K562 (cell line): ENCODE measurements at regions not wholly inside any gene's neighbourhood (a gene's known extent, or its start where the extent isn't known, plus 50 kb on each side); places are given as distances from the start of the nearest gene placed in this dataset.

Experiments used
- ATAC-seq: fragments of 200-7000 bp; cut with Tn5 transposase; 3 replicates; pipeline ENCODE4 v1.9.1; 2020; ENCODE audit warnings: moderate library complexity
- BruUV-seq: library from RNA; stranded (reverse); fragments of 400-500 nt; replicated peaks from 2 replicates; lab custom pipeline; 2021; lab: Mats Ljungman, UMichigan
- CTCF ChIA-PET: fragments of 300-600 bp; formaldehyde crosslinking; extraction: SDS; loops from one replicate; lab custom pipeline; 2021; ENCODE audit warnings: low intra/inter-chr PET ratio; lab: Yijun Ruan, JAX
- POLR2A ChIA-PET: fragments of 300-600, 350-650 bp; sonication (Branson Sonifier 250); formaldehyde crosslinking; extraction: SDS; loops from one replicate; lab custom pipeline; 2021; ENCODE audit warnings: antibody characterized with exemption, inconsistent platforms; lab: Yijun Ruan, JAX
- DNase-seq, 4 experiments: peaks; one replicate each; pipeline versions ENCODE4 v3.0.0 to v3.0.0-alpha.2; 2011 to 2018; ENCODE audit warnings: low spot score in 3 of 4, mixed read lengths in 3 of 4; ENCODE audit errors: extremely low read depth in 1 of 4
- FAIRE-seq: peaks from 2 replicates; lab custom pipeline; 2011; peaks lifted over from hg19 to GRCh38; lab: Jason Lieb, UNC
- H2AFZ ChIP-seq: 2 replicates; pipeline ENCODE4 v1.6.0; 2011; ENCODE audit warnings: low read depth, low read length, control low read depth, inconsistent platforms
- H3K27ac ChIP-seq: fragments of 200-600 bp; 3 replicates; pipeline ENCODE4 v1.8.0; 2011; ENCODE audit warnings: low read depth, mild to moderate bottlenecking, control low read depth, inconsistent platforms, low read length, moderate library complexity, mixed read lengths; ENCODE audit errors: extremely low read depth
- H3K27me3 ChIP-seq, 2 experiments: fragments of 300-600 bp in 1 of 2; 2 replicates in 1 of 2; 3 replicates in 1 of 2; pipeline versions ENCODE4 v1.6.0 to v1.8.0; 2011; ENCODE audit warnings: inconsistent platforms in 2 of 2, low read length in 2 of 2, mild to moderate bottlenecking in 1 of 2, mixed read lengths in 1 of 2, moderate library complexity in 1 of 2; ENCODE audit not compliant: control insufficient read depth in 2 of 2, insufficient read depth in 2 of 2
- H3K36me3 ChIP-seq: fragments of 300-600 bp; 3 replicates; pipeline ENCODE4 v1.8.0; 2011; ENCODE audit warnings: mild to moderate bottlenecking, low read length, inconsistent platforms; ENCODE audit not compliant: control insufficient read depth, insufficient read depth
- H3K4me1 ChIP-seq, 2 experiments: fragments of 200-600 bp in 1 of 2; replicated peaks in 1 of 2; 2 replicates in 1 of 2; 3 replicates in 1 of 2; pipeline versions ENCODE4 v1.5.1 to v1.8.0; 2011; ENCODE audit warnings: inconsistent platforms in 2 of 2, low read length in 2 of 2, mild to moderate bottlenecking in 1 of 2, mixed read lengths in 1 of 2, moderate library complexity in 1 of 2; ENCODE audit not compliant: control insufficient read depth in 2 of 2, insufficient read depth in 2 of 2
- H3K4me2 ChIP-seq: 2 replicates; pipeline ENCODE4 v1.6.1; 2011; ENCODE audit warnings: low read length, control low read depth, inconsistent platforms, mixed read lengths; ENCODE audit not compliant: insufficient read depth
- H3K4me3 ChIP-seq: fragments of 200-600 bp; sonication (generic), shearing (Covaris generic); 2 replicates; pipeline ENCODE4 v1.5.1; 2016; ENCODE audit warnings: control low read depth, inconsistent platforms
- H3K79me2 ChIP-seq: fragments of 200-600 bp; 3 replicates; pipeline ENCODE4 v1.8.0; 2011; ENCODE audit warnings: low read length, inconsistent platforms; ENCODE audit not compliant: control insufficient read depth, insufficient read depth
- H3K9ac ChIP-seq, 2 experiments: 2 replicates each; pipeline versions ENCODE4 v1.6.0 to v1.6.1; 2011; ENCODE audit warnings: low read depth in 2 of 2, low read length in 2 of 2, control low read depth in 1 of 2, inconsistent platforms in 1 of 2, mild to moderate bottlenecking in 1 of 2, mixed read lengths in 1 of 2; ENCODE audit not compliant: insufficient read depth in 1 of 2
- H3K9me1 ChIP-seq: one replicate; pipeline ENCODE4 v1.6.0; 2011; ENCODE audit warnings: inconsistent platforms, mild to moderate bottlenecking, low read length, moderate library complexity; ENCODE audit not compliant: control insufficient read depth, insufficient read depth
- H3K9me3 ChIP-seq: replicated peaks from 2 replicates; pipeline ENCODE4 v1.5.1; 2011; ENCODE audit warnings: low read depth, low read length, inconsistent platforms; ENCODE audit not compliant: control insufficient read depth, insufficient read depth
- H4K20me1 ChIP-seq: replicated peaks from 2 replicates; pipeline ENCODE4 v1.6.1; 2011; ENCODE audit warnings: low read length, inconsistent platforms, mixed read lengths; ENCODE audit not compliant: control insufficient read depth, insufficient read depth
- FOXP1 ChIP-seq: sonication (generic); formaldehyde crosslinking; IDR thresholded peaks from 2 replicates; pipeline ENCODE4 v1.8.0; 2022; ENCODE audit warnings: mild to moderate bottlenecking, missing genetic modification reagents
- NR2C2 ChIP-seq, 2 experiments: fragments of 200-800 bp in 1 of 2; sonication (Bioruptor generic) in 1 of 2; sonication (generic) in 1 of 2; formaldehyde crosslinking in 1 of 2; IDR thresholded peaks; 2 replicates each; pipeline versions ENCODE4 v1.6.1 to v1.8.0; 2016 to 2022; ENCODE audit warnings: mild to moderate bottlenecking in 1 of 2, missing compliant biosample characterization in 1 of 2, missing genetic modification characterization in 1 of 2, missing genetic modification reagents in 1 of 2
- WGBS: fragments of 100-300 bp; shearing (Covaris generic); methylation state at CpG from one replicate; pipeline ENCODE4 v1.1.6; 2016; ENCODE audit warnings: low coverage, mixed read lengths; ENCODE audit not compliant: insufficient coverage; ENCODE audit errors: missing lambda C conversion rate; 5-methylcytosine and 5-hydroxymethylcytosine counted together
- in situ Hi-C: fragments of 300-500 bp; cut with MboI; formaldehyde crosslinking; loops from 4 replicates; pipeline ENCODE4 v1.15.0; 2018; ENCODE audit warnings: inconsistent platforms, mixed read lengths
- intact Hi-C: fragments of 100-400 bp; cut with micrococcal nuclease; formaldehyde crosslinking; loops from 2 replicates; pipeline ENCODE4 v1.14.2; 2022
- TF ChIP-seq, protein P1 (sequence below): fragments of 450-650 bp; formaldehyde crosslinking; IDR thresholded peaks from 2 replicates; pipeline ENCODE4 v1.4.0; 2020; ENCODE audit warnings: mild to moderate bottlenecking, moderate library complexity
- TF ChIP-seq, protein P2 (sequence below): sonication (generic); IDR thresholded peaks from 2 replicates; pipeline ENCODE4 v1.6.1; 2016

DNA sequence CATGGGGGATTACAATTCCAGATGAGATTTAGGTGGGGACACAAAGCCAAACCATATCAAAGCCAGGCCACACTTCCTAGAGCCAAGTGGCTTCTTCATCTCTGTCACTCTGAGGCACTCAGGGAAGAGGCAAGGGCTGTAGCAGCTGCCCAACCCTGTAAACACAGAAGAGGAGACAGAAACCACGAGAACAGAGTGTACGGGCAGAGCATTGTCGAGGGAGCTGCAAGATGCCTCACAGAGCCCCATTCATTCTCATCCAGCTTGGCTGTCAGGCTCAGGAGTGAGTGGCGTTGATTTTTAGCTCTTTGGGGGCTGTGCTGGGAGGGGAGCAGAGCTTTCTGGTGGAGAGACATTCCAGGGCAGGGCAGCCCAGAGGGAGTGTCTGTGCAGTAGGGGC lies 117.2 kb upstream of the SALL1 start:
- Histone ChIP-seq H2AFZ (no peak overlapping the region), H3K27me3 (no peaks in the 10 kb centered on the region), H3K9me1 (no peaks in the 10 kb centered on the region), H3K9ac (no peak overlapping the region), H3K4me2 (no peak overlapping the region), H3K9me3 (no peaks in the 10 kb centered on the region), H3K4me1 (no peaks in the 10 kb centered on the region), H3K4me3 (no peak overlapping the region), H4K20me1 (no peaks in the 10 kb centered on the region), H3K27ac (no peak overlapping the region), H3K79me2 (no peaks in the 10 kb centered on the region), H3K36me3 (no peaks in the 10 kb centered on the region)
- in situ Hi-C loops (no loop called here), intact Hi-C loops (no loop called here)
- ATAC-seq (no peak), FAIRE-seq (no peak), DNase-seq (no peak)
- CTCF ChIA-PET, result no interaction called here
- POLR2A ChIA-PET, result no interaction called here
- WGBS, result 0% methylated on average over 4 of the region's 4 CpGs
- no TSS peak for BruUV-seq
- TF ChIP-seq NR2C2 (CRISPR knock-in tag; IDR thresholded peaks at IDR 0.05), result no peak
- TF ChIP-seq NR2C2 (tag; IDR thresholded peaks at IDR 0.05), result no peak
- TF ChIP-seq, protein P1, sequence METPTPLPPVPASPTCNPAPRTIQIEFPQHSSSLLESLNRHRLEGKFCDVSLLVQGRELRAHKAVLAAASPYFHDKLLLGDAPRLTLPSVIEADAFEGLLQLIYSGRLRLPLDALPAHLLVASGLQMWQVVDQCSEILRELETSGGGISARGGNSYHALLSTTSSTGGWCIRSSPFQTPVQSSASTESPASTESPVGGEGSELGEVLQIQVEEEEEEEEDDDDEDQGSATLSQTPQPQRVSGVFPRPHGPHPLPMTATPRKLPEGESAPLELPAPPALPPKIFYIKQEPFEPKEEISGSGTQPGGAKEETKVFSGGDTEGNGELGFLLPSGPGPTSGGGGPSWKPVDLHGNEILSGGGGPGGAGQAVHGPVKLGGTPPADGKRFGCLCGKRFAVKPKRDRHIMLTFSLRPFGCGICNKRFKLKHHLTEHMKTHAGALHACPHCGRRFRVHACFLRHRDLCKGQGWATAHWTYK (CRISPR knock-in tag), result no peak
- no peak for TF ChIP-seq FOXP1
- TF ChIP-seq, protein P2, sequence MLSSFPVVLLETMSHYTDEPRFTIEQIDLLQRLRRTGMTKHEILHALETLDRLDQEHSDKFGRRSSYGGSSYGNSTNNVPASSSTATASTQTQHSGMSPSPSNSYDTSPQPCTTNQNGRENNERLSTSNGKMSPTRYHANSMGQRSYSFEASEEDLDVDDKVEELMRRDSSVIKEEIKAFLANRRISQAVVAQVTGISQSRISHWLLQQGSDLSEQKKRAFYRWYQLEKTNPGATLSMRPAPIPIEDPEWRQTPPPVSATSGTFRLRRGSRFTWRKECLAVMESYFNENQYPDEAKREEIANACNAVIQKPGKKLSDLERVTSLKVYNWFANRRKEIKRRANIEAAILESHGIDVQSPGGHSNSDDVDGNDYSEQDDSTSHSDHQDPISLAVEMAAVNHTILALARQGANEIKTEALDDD, result no peak
